DND-41 (cell line): ENCODE measurements at regions not wholly inside any gene's neighbourhood (a gene's known extent, or its start where the extent isn't known, plus 50 kb on each side); places are given as distances from the start of the nearest gene placed in this dataset.

Source experiments
- EZH2 ChIP-seq: IDR thresholded peaks from 3 replicates; pipeline ENCODE4 v1.6.1; 2012; ENCODE audit warnings: borderline replicate concordance, low read depth, mild to moderate bottlenecking, moderate library complexity, low read length, inconsistent platforms; ENCODE audit not compliant: severe bottlenecking
- TF ChIP-seq, protein P1 (sequence below): IDR thresholded peaks from 2 replicates; pipeline ENCODE4 v1.5.1; 2012; ENCODE audit warnings: borderline replicate concordance, low read length, moderate library complexity, mild to moderate bottlenecking; ENCODE audit not compliant: poor library complexity, severe bottlenecking; ENCODE audit errors: extremely low read depth

DNA sequence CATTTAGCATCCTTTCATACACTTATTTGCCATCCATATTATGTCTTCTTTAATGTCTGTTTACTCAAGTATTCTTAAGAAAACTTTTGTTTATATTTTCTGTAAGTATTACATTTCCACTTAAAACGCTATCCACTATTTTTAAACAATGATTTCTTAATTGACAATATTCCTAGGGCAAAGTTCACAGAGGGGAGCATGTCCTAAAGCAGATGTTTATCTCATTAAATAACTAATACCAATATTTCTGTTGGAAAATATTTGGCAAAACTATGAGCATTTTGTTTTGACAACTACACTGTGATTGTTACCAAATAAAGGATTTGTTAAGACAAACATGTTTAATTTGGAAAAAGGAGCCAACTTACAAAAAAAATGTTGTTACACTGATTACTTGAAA is 643.3 kb downstream of the SLITRK5 start:
- TF ChIP-seq, protein P1, sequence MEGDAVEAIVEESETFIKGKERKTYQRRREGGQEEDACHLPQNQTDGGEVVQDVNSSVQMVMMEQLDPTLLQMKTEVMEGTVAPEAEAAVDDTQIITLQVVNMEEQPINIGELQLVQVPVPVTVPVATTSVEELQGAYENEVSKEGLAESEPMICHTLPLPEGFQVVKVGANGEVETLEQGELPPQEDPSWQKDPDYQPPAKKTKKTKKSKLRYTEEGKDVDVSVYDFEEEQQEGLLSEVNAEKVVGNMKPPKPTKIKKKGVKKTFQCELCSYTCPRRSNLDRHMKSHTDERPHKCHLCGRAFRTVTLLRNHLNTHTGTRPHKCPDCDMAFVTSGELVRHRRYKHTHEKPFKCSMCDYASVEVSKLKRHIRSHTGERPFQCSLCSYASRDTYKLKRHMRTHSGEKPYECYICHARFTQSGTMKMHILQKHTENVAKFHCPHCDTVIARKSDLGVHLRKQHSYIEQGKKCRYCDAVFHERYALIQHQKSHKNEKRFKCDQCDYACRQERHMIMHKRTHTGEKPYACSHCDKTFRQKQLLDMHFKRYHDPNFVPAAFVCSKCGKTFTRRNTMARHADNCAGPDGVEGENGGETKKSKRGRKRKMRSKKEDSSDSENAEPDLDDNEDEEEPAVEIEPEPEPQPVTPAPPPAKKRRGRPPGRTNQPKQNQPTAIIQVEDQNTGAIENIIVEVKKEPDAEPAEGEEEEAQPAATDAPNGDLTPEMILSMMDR, result no peak
- TF ChIP-seq EZH2, result no peak
